ENCODE measurements at regions not wholly inside any gene's neighbourhood (a gene's known extent, or its start where the extent isn't known, plus 50 kb on each side); places are given as distances from the start of the nearest gene placed in this dataset.

DNA sequence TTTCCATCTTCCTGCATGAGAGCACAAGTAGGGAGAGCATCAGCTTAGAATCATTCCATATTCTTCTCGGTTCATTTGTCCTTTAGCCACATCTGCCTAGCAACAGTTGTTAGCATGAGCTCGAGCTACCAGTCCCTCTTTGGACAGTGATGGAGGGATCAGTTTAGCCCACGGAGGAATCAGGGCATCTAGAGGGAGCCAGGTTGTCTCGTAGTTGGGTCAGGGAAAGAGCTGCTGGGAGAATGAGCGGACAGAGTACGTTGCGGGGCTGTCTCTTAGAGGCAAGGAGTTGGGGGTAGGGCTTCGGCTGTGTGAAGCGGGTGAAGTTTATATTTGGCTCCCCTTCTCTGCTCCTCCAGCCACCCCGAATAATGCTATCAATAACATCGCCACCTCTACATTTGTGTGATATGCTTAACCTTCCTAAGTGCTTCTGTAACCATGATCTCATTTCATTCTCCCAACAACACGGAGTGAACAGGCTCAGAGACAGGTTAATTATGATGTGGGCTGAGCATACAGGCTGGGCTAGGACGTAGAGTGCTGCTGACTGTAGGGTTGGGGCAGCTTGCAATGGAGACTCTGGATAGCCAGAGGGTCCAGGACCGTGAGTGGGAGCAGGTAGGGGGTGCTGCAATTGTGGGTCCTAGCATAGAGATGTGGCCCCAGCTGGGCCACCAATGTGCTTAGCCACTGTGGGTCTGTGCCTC, 72.6 kb downstream of the FRMPD3 start:
- H3K9me3 ChIP-seq (ENCODE audit: control insufficient read depth in 4 of 4, low read length in 3 of 4): no peaks in the 10 kb centered on the region
- WGBS: 76% methylated on average over 14 of the region's 14 CpGs
- no peak overlapping the region for H3K4me3 ChIP-seq (ENCODE audit: low read depth in 1 of 3, low read length in 3 of 3)
- no peaks in the 10 kb centered on the region for H3K27me3 ChIP-seq (ENCODE audit: control insufficient read depth in 4 of 4, insufficient read depth in 4 of 4, low read length in 3 of 4)
- H3K4me1 ChIP-seq (ENCODE audit: control insufficient read depth in 4 of 4, insufficient read depth in 4 of 4, low read length in 3 of 4): no peaks in the 10 kb centered on the region
- no peak for DNase-seq (ENCODE audit: low spot score)
- no peak overlapping the region for H3K9ac ChIP-seq (ENCODE audit: low read depth in 1 of 2, low read length in 2 of 2)
- H3K36me3 ChIP-seq (ENCODE audit: control insufficient read depth in 4 of 4, insufficient read depth in 3 of 4, low read depth in 1 of 4, low read length in 3 of 4): no peaks in the 10 kb centered on the region
- no peak overlapping the region for H3K27ac ChIP-seq (ENCODE audit: low read depth in 1 of 2, low read length in 2 of 2)
- no peak for TF ChIP-seq HNF4A (conservative IDR thresholded peaks at IDR 0.05)
- no peak for TF ChIP-seq RAD21 (IDR thresholded peaks at IDR 0.05)

DNA sequence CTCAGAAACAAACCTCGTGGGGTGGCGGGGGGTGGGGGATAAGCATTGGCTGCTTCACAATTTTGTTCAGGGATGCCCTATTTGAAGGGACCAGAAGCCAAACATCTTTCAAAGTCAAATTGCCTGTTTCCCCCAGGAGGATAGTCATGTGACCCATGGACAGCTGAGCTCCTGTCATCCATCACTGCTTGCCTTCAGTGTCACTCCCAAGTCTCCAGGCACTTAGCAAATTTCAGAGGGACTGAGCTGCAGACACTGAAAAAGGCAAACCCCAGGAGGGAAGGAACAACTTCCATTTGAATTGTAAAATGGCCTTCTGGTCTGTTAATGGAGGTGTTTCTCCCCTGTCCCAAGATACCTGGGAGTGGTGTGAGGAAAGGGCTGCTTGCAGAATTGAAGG, 73.4 kb downstream of the FRMPD3 start:
- H3K36me3 ChIP-seq (ENCODE audit: control insufficient read depth in 4 of 4, insufficient read depth in 3 of 4, low read depth in 1 of 4, low read length in 3 of 4): no peaks in the 10 kb centered on the region
- H3K9me3 ChIP-seq (ENCODE audit: control insufficient read depth in 4 of 4, low read length in 3 of 4): no peaks in the 10 kb centered on the region
- no peaks in the 10 kb centered on the region for H3K27me3 ChIP-seq (ENCODE audit: control insufficient read depth in 4 of 4, insufficient read depth in 4 of 4, low read length in 3 of 4)
- TF ChIP-seq, protein P1, sequence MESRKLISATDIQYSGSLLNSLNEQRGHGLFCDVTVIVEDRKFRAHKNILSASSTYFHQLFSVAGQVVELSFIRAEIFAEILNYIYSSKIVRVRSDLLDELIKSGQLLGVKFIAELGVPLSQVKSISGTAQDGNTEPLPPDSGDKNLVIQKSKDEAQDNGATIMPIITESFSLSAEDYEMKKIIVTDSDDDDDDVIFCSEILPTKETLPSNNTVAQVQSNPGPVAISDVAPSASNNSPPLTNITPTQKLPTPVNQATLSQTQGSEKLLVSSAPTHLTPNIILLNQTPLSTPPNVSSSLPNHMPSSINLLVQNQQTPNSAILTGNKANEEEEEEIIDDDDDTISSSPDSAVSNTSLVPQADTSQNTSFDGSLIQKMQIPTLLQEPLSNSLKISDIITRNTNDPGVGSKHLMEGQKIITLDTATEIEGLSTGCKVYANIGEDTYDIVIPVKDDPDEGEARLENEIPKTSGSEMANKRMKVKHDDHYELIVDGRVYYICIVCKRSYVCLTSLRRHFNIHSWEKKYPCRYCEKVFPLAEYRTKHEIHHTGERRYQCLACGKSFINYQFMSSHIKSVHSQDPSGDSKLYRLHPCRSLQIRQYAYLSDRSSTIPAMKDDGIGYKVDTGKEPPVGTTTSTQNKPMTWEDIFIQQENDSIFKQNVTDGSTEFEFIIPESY (IDR thresholded peaks at IDR 0.05): no peak
- TF ChIP-seq, protein P2, sequence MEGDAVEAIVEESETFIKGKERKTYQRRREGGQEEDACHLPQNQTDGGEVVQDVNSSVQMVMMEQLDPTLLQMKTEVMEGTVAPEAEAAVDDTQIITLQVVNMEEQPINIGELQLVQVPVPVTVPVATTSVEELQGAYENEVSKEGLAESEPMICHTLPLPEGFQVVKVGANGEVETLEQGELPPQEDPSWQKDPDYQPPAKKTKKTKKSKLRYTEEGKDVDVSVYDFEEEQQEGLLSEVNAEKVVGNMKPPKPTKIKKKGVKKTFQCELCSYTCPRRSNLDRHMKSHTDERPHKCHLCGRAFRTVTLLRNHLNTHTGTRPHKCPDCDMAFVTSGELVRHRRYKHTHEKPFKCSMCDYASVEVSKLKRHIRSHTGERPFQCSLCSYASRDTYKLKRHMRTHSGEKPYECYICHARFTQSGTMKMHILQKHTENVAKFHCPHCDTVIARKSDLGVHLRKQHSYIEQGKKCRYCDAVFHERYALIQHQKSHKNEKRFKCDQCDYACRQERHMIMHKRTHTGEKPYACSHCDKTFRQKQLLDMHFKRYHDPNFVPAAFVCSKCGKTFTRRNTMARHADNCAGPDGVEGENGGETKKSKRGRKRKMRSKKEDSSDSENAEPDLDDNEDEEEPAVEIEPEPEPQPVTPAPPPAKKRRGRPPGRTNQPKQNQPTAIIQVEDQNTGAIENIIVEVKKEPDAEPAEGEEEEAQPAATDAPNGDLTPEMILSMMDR (IDR thresholded peaks at IDR 0.05; ENCODE audit: low read depth, low read length, missing input control): no peak
- TF ChIP-seq NR2F2 (IDR thresholded peaks at IDR 0.05) (no peak), EGR1 (IDR thresholded peaks at IDR 0.05; ENCODE audit: low read depth in 2 of 2) (no peak), JUND (IDR thresholded peaks at IDR 0.05) (no peak), RAD21 (IDR thresholded peaks at IDR 0.05) (no peak), RXRA (IDR thresholded peaks at IDR 0.05) (no peak), FOXA2 (IDR thresholded peaks at IDR 0.05) (no peak), GABPA (IDR thresholded peaks at IDR 0.05 in 1 of 2, conservative IDR thresholded peaks at IDR 0.05 in 1 of 2) (no peak), SP1 (IDR thresholded peaks at IDR 0.05) (no peak), FOXA1 (IDR thresholded peaks at IDR 0.05) (no peak), TAF1 (conservative IDR thresholded peaks at IDR 0.05) (no peak), HNF4G (IDR thresholded peaks at IDR 0.05) (no peak), HNF4A (conservative IDR thresholded peaks at IDR 0.05) (no peak), YY1 (IDR thresholded peaks at IDR 0.05) (no peak)
- TF ChIP-seq, protein P3, sequence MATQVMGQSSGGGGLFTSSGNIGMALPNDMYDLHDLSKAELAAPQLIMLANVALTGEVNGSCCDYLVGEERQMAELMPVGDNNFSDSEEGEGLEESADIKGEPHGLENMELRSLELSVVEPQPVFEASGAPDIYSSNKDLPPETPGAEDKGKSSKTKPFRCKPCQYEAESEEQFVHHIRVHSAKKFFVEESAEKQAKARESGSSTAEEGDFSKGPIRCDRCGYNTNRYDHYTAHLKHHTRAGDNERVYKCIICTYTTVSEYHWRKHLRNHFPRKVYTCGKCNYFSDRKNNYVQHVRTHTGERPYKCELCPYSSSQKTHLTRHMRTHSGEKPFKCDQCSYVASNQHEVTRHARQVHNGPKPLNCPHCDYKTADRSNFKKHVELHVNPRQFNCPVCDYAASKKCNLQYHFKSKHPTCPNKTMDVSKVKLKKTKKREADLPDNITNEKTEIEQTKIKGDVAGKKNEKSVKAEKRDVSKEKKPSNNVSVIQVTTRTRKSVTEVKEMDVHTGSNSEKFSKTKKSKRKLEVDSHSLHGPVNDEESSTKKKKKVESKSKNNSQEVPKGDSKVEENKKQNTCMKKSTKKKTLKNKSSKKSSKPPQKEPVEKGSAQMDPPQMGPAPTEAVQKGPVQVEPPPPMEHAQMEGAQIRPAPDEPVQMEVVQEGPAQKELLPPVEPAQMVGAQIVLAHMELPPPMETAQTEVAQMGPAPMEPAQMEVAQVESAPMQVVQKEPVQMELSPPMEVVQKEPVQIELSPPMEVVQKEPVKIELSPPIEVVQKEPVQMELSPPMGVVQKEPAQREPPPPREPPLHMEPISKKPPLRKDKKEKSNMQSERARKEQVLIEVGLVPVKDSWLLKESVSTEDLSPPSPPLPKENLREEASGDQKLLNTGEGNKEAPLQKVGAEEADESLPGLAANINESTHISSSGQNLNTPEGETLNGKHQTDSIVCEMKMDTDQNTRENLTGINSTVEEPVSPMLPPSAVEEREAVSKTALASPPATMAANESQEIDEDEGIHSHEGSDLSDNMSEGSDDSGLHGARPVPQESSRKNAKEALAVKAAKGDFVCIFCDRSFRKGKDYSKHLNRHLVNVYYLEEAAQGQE (IDR thresholded peaks at IDR 0.05): no peak
- TF ChIP-seq, protein P4, sequence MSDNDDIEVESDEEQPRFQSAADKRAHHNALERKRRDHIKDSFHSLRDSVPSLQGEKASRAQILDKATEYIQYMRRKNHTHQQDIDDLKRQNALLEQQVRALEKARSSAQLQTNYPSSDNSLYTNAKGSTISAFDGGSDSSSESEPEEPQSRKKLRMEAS (IDR thresholded peaks at IDR 0.05): no peak
- no peak overlapping the region for H3K9ac ChIP-seq (ENCODE audit: low read depth in 1 of 2, low read length in 2 of 2)
- no peak overlapping the region for H3K4me3 ChIP-seq (ENCODE audit: low read depth in 1 of 3, low read length in 3 of 3)
- no peaks in the 10 kb centered on the region for H3K4me1 ChIP-seq (ENCODE audit: control insufficient read depth in 4 of 4, insufficient read depth in 4 of 4, low read length in 3 of 4)
- H3K27ac ChIP-seq (ENCODE audit: low read depth in 1 of 2, low read length in 2 of 2): no peak overlapping the region
- DNase-seq (ENCODE audit: low spot score): no peak
- WGBS: 84% methylated on average over 2 of the region's 2 CpGs

Measured in liver (tissue), 8 donors.